Ishikawa (cell line): ENCODE measurements at regions not wholly inside any gene's neighbourhood (a gene's known extent, or its start where the extent isn't known, plus 50 kb on each side); places are given as distances from the start of the nearest gene placed in this dataset.

ENCODE experiments used
- CEBPB ChIP-seq: IDR thresholded peaks from 2 replicates; pipeline ENCODE4 v1.6.1; 2012
- EGR1 ChIP-seq: IDR thresholded peaks from 2 replicates; pipeline ENCODE4 v1.6.1; 2012
- EP300 ChIP-seq: IDR thresholded peaks from 2 replicates; pipeline ENCODE4 v1.6.1; 2012; ENCODE audit warnings: borderline replicate concordance
- REST ChIP-seq: IDR thresholded peaks from 2 replicates; pipeline ENCODE4 v1.6.1; 2012; ENCODE audit warnings: low read depth, mild to moderate bottlenecking
- TAF1 ChIP-seq: IDR thresholded peaks from 2 replicates; pipeline ENCODE4 v1.6.1; 2012; ENCODE audit warnings: low read depth, mild to moderate bottlenecking
- TCF12 ChIP-seq: IDR thresholded peaks from 2 replicates; pipeline ENCODE4 v1.6.1; 2012; ENCODE audit warnings: low read depth
- ZBTB7A ChIP-seq: IDR thresholded peaks from 2 replicates; pipeline ENCODE4 v1.6.1; 2012; ENCODE audit warnings: low read depth
- TF ChIP-seq, protein P1 (sequence below): IDR thresholded peaks from 2 replicates; pipeline ENCODE4 v1.6.1; 2012

GRCh38 chr12:92378682-92379479, 233.2 kb upstream of the BTG1 start:
- no peak for TF ChIP-seq EP300
- TF ChIP-seq CEBPB, result no peak
- no peak for TF ChIP-seq REST
- TF ChIP-seq ZBTB7A, result no peak
- TF ChIP-seq TAF1, result no peak
- TF ChIP-seq EGR1, result no peak
- TF ChIP-seq, protein P1, sequence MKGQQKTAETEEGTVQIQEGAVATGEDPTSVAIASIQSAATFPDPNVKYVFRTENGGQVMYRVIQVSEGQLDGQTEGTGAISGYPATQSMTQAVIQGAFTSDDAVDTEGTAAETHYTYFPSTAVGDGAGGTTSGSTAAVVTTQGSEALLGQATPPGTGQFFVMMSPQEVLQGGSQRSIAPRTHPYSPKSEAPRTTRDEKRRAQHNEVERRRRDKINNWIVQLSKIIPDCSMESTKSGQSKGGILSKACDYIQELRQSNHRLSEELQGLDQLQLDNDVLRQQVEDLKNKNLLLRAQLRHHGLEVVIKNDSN, result no peak
- no peak for TF ChIP-seq TCF12
